Islet precursor cell (in vitro differentiated cells): ENCODE measurements at regions not wholly inside any gene's neighbourhood (a gene's known extent, or its start where the extent isn't known, plus 50 kb on each side); places are given as distances from the start of the nearest gene placed in this dataset.
A peak's percentile ranks its signal among the peaks of the same experiment; 100 is the strongest.
"Not testable (repeated sequence)": the region's sequence is repeated elsewhere in the genome, so short reads cannot be mapped to it uniquely, and the experiment has no call there.

Source experiments
- DNase-seq: peaks from one replicate; pipeline ENCODE4 v3.0.0-alpha.2; 2018

GRCh38 chr20:46785958-46786357 is 76.5 kb downstream of the SLC2A10 start:
- no peak for DNase-seq

GRCh38 chr20:46786566-46786965 is 77.1 kb downstream of the SLC2A10 start:
- DNase-seq: no peak

- DNase-seq: no peak
Observed at GRCh38 chr20:46787991-46788762, 78.7 kb downstream of the SLC2A10 start.

- not testable (repeated sequence) for DNase-seq
Observed at GRCh38 chr20:46788763-46789091, 79.3 kb downstream of the SLC2A10 start.

GRCh38 chr20:46789339-46790028 is 80.0 kb downstream of the SLC2A10 start:
- no peak for DNase-seq

GRCh38 chr20:46791722-46792416 is 82.4 kb downstream of the SLC2A10 start:
- DNase-seq: no peak

- DNase-seq: no peak
Observed at GRCh38 chr20:46797206-46797605, 87.8 kb downstream of the SLC2A10 start.

- DNase-seq: no peak
Observed at GRCh38 chr20:46798430-46798829, 89.0 kb downstream of the SLC2A10 start.

- DNase-seq: peak; percentile 33
Observed at GRCh38 chr20:46799781-46800408, 90.4 kb downstream of the SLC2A10 start.

GRCh38 chr20:46800409-46800804 is 91.0 kb downstream of the SLC2A10 start:
- DNase-seq: peak; percentile 9

GRCh38 chr20:46801003-46801702 is 91.7 kb downstream of the SLC2A10 start:
- peak; percentile 70 for DNase-seq

- DNase-seq: peak; percentile 17
Observed at GRCh38 chr20:46802722-46803121, 91.9 kb upstream of the EYA2 start.

GRCh38 chr20:46803123-46804020 is 91.3 kb upstream of the EYA2 start:
- DNase-seq: peak; percentile 43

GRCh38 chr20:46804126-46804525 is 90.5 kb upstream of the EYA2 start:
- peak; percentile 7 for DNase-seq

- DNase-seq: peak; percentile 16
Observed at GRCh38 chr20:46805836-46806235, 88.8 kb upstream of the EYA2 start.

- peak; percentile 43 for DNase-seq
Observed at GRCh38 chr20:46807998-46808397, 86.6 kb upstream of the EYA2 start.

- no peak for DNase-seq
Observed at GRCh38 chr20:46808565-46808964, 86.1 kb upstream of the EYA2 start.

- DNase-seq: no peak
Observed at GRCh38 chr20:46809706-46810360, 84.8 kb upstream of the EYA2 start.

GRCh38 chr20:46810448-46811223 is 84.0 kb upstream of the EYA2 start:
- peak; percentile 52 for DNase-seq
